Chondrocyte (in vitro differentiated cells): ENCODE measurements at regions not wholly inside any gene's neighbourhood (a gene's known extent, or its start where the extent isn't known, plus 50 kb on each side); places are given as distances from the start of the nearest gene placed in this dataset.

Source experiments
- DNase-seq: peaks from one replicate; pipeline ENCODE4 v3.0.0; 2021; ENCODE audit warnings: mixed read lengths, low spot score
- H3K27ac Mint-ChIP-seq: one replicate; pipeline ENCODE4 v1.8.0; 2021; ENCODE audit warnings: mild to moderate bottlenecking, moderate library complexity, mixed read lengths; ENCODE audit not compliant: unreplicated experiment
- H3K27me3 Mint-ChIP-seq: 2 replicates; pipeline ENCODE4 v1.8.0; 2021; ENCODE audit warnings: low read depth, mixed read lengths
- H3K36me3 Mint-ChIP-seq: 2 replicates; pipeline ENCODE4 v1.8.0; 2021; ENCODE audit warnings: low read depth, mixed read lengths
- H3K4me1 Mint-ChIP-seq: 2 replicates; pipeline ENCODE4 v1.8.0; 2021; ENCODE audit warnings: low read depth, mild to moderate bottlenecking, mixed read lengths
- H3K4me3 Mint-ChIP-seq: one replicate; pipeline ENCODE4 v1.8.0; 2021; ENCODE audit warnings: mild to moderate bottlenecking, moderate library complexity, mixed read lengths; ENCODE audit not compliant: unreplicated experiment
- H3K9me3 Mint-ChIP-seq: 2 replicates; pipeline ENCODE4 v1.8.0; 2021; ENCODE audit warnings: low read depth, mixed read lengths
- CTCF ChIP-seq: fragments of 200-600 bp; sonication (generic); IDR thresholded peaks from 2 replicates; pipeline ENCODE4 v1.5.0; 2021; ENCODE audit warnings: antibody characterized with exemption, mild to moderate bottlenecking, moderate library complexity

DNA sequence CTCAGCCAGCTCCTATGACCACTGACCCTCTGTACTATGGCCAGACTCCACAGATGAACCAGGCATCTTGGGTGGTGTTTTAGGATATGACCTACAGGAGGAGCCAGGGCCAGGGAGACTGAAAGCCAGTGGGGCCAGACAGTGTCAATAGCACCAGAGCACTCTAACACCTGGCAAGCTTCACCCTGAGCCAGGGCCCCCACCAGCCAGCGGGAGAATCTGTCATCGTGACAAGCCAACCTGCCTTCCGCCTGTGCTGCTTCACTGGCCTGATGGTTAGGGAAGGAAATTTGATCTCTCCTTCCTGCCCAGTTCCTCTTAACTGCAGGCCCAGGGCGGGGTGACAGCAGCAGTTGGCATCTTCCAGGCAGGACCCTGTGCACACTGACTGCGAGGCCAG is 222.4 kb downstream of the UQCRFS1 start:
- Mint-ChIP-seq H3K4me3 (no peak overlapping the region), H3K27ac (no peak overlapping the region), H3K36me3 (peaks cover 2% of the 10 kb centered on the region), H3K27me3 (peaks cover 4% of the 10 kb centered on the region), H3K9me3 (peaks cover 17% of the 10 kb centered on the region), H3K4me1 (peaks cover 4% of the 10 kb centered on the region)
- DNase-seq: no peak
- TF ChIP-seq CTCF: no peak

- H3K4me3 Mint-ChIP-seq: no peak overlapping the region
These were observed 223.2 kb downstream of the UQCRFS1 start for GRCh38 chr19:28989739-28990138.

DNA sequence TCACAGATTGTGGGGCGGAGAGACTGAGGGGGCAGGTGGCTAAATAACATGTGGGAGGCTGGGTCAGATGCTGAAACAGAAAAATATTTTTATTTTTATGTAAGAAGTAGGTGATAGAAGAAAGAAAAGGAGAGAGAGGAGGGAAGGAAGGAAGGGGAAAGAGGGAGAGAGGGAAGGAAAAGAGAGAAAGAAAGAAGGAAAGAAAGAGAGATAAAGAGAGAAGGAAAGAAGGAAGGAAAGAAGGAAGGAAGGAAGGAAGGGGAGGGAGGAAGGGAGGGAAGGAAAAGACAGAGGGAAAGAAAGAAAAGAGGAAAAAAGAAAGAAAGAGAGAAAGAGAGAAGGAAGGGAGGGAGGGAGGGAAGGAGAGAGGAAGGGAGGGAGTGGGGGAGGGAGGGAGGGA is 224.9 kb downstream of the UQCRFS1 start:
- TF ChIP-seq CTCF: no peak
- Mint-ChIP-seq H3K9me3 (peaks cover 4% of the 10 kb centered on the region), H3K36me3 (no peaks in the 10 kb centered on the region), H3K27ac (no peak overlapping the region), H3K4me3 (no peak overlapping the region), H3K4me1 (peaks cover 4% of the 10 kb centered on the region), H3K27me3 (peaks cover 7% of the 10 kb centered on the region)
- DNase-seq: no peak

More at GRCh38 chr19:28989739-28990138, 223.2 kb downstream of the UQCRFS1 start:
- Mint-ChIP-seq H3K27ac (no peak overlapping the region), H3K36me3 (no peaks in the 10 kb centered on the region), H3K27me3 (peaks cover 7% of the 10 kb centered on the region), H3K4me1 (peaks cover 4% of the 10 kb centered on the region), H3K9me3 (peaks cover 13% of the 10 kb centered on the region)
- no peak for TF ChIP-seq CTCF
- DNase-seq: no peak

- TF ChIP-seq CTCF: no peak
- Mint-ChIP-seq H3K9me3 (no peaks in the 10 kb centered on the region), H3K36me3 (no peaks in the 10 kb centered on the region), H3K27me3 (peaks cover 11% of the 10 kb centered on the region), H3K4me3 (no peak overlapping the region), H3K27ac (no peak overlapping the region), H3K4me1 (peaks cover 4% of the 10 kb centered on the region)
- no peak for DNase-seq
These were observed 225.8 kb downstream of the UQCRFS1 start for GRCh38 chr19:28987177-28987576.

DNA sequence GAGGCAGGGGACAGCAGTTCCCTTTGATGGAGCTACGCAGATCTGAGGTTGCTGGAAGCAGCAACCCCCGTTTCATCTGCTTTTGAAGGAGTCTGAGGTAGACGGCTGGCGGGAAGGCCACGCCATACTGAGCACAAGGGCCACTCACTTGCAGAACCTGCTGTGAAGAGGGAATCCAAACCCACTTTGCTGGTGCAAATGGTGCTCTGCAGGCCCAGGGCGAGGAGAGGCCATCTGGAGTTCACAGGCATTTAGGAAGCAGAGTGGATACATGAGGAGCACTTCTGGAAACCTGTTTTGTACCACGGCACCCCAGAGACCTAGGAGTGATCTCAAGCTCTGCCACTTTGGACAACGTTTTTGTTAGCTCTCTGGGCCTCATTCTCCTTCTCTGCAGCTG is 227.8 kb downstream of the UQCRFS1 start:
- Mint-ChIP-seq H3K9me3 (no peaks in the 10 kb centered on the region), H3K36me3 (no peaks in the 10 kb centered on the region), H3K27me3 (peaks cover 11% of the 10 kb centered on the region), H3K27ac (no peak overlapping the region), H3K4me3 (no peak overlapping the region), H3K4me1 (peaks cover 4% of the 10 kb centered on the region)
- no peak for DNase-seq
- no peak for TF ChIP-seq CTCF
